HCT116 (cell line): ENCODE measurements at regions not wholly inside any gene's neighbourhood (a gene's known extent, or its start where the extent isn't known, plus 50 kb on each side); places are given as distances from the start of the nearest gene placed in this dataset.
"Not testable (repeated sequence)": the region's sequence is repeated elsewhere in the genome, so short reads cannot be mapped to it uniquely, and the experiment has no call there.

Experiments
- ATAC-seq: fragments of 200-7000 bp; cut with Tn5 transposase; 2 replicates; pipeline ENCODE4 v1.9.1; 2020; ENCODE audit warnings: mild to moderate bottlenecking, moderate library complexity
- BruUV-seq: library from RNA; stranded (reverse); fragments of 400-500 nt; replicated peaks from 2 replicates; lab custom pipeline; 2021; lab: Mats Ljungman, UMichigan
- CTCF ChIA-PET: fragments of 300-600 bp; sonication (Branson Sonifier 250); formaldehyde crosslinking; loops from one replicate; lab custom pipeline; 2021; ENCODE audit warnings: antibody characterized with exemption; lab: Charles Lee
- POLR2A ChIA-PET: fragments of 300-600, 350-600 bp; sonication (Branson Sonifier 250); formaldehyde crosslinking; loops from one replicate; lab custom pipeline; 2021; ENCODE audit warnings: antibody characterized with exemption; lab: Charles Lee
- RAD21 ChIA-PET, 2 experiments: fragments of 300-600 bp; sonication (Branson Sonifier 250); formaldehyde crosslinking; loops; one replicate each; lab custom pipeline; 2023; ENCODE audit warnings: low total read pairs in 2 of 2; ENCODE audit not compliant: uncharacterized antibody in 2 of 2, unreplicated experiment in 2 of 2, low non-redundant PET in 1 of 2; lab: Charles Lee
- DNase-seq: peaks from one replicate; pipeline ENCODE4 v3.0.0-alpha.2; 2010; ENCODE audit warnings: low read depth, low spot score
- H2AFZ ChIP-seq: fragments of 200-600 bp; shearing (Covaris generic), sonication (generic); 2 replicates; pipeline ENCODE4 v1.6.1; 2017; ENCODE audit warnings: low read depth, mixed run types, mixed read lengths, antibody characterized with exemption, low read length; ENCODE audit not compliant: poor library complexity, severe bottlenecking
- H3K27ac ChIP-seq: 2 replicates; pipeline ENCODE4 v1.5.1; 2012; ENCODE audit warnings: low read depth, low read length
- H3K27me3 ChIP-seq: fragments of 200-600 bp; sonication (generic); 2 replicates; pipeline ENCODE4 v1.6.1; 2016; ENCODE audit warnings: mixed run types, low read length, mixed read lengths; ENCODE audit not compliant: insufficient read depth
- H3K36me3 ChIP-seq, 2 experiments: fragments of 200-500 bp in 1 of 2; fragments of 200-600 bp in 1 of 2; sonication (Bioruptor generic) in 1 of 2; sonication (generic) in 1 of 2; 2 replicates each; pipeline versions ENCODE4 v1.5.1 to v1.6.1; 2014 to 2016; ENCODE audit warnings: low read length in 2 of 2, inconsistent platforms in 1 of 2, mixed read lengths in 1 of 2, mixed run types in 1 of 2; ENCODE audit not compliant: insufficient read depth in 2 of 2, control insufficient read depth in 1 of 2
- H3K4me1 ChIP-seq, 2 experiments: fragments of 200-600 bp in 1 of 2; sonication (generic) in 1 of 2; 2 replicates each; pipeline versions ENCODE4 v1.5.1 to v1.6.1; 2012 to 2017; ENCODE audit warnings: low read length in 2 of 2, inconsistent platforms in 1 of 2, mild to moderate bottlenecking in 1 of 2, mixed read lengths in 1 of 2, mixed run types in 1 of 2, moderate library complexity in 1 of 2; ENCODE audit not compliant: insufficient read depth in 2 of 2, control insufficient read depth in 1 of 2
- H3K4me2 ChIP-seq: fragments of 200-600 bp; sonication (generic); 2 replicates; pipeline ENCODE4 v1.6.1; 2017; ENCODE audit warnings: mixed run types, low read length, mixed read lengths
- H3K4me3 ChIP-seq, 2 experiments: fragments of 200-600 bp in 1 of 2; sonication (generic) in 1 of 2; replicated peaks in 1 of 2; 2 replicates each; pipeline ENCODE4 v1.5.1; 2011 to 2016; ENCODE audit warnings: low read length in 2 of 2, control low read depth in 1 of 2, low read depth in 1 of 2, mild to moderate bottlenecking in 1 of 2, mixed read lengths in 1 of 2, mixed run types in 1 of 2
- H3K79me2 ChIP-seq: fragments of 200-600 bp; sonication (generic); 2 replicates; pipeline ENCODE4 v1.6.1; 2017; ENCODE audit warnings: mild to moderate bottlenecking, mixed run types, low read length, moderate library complexity, mixed read lengths; ENCODE audit not compliant: insufficient read depth
- H3K9ac ChIP-seq: fragments of 200-600 bp; sonication (generic); 2 replicates; pipeline ENCODE4 v1.6.1; 2016; ENCODE audit warnings: low read length, mixed read lengths
- H3K9me2 ChIP-seq: fragments of 200-600 bp; sonication (generic), shearing (Covaris generic); 2 replicates; pipeline ENCODE4 v1.6.1; 2017; ENCODE audit warnings: mixed run types, mild to moderate bottlenecking, moderate library complexity; ENCODE audit not compliant: insufficient read depth
- H3K9me3 ChIP-seq, 2 experiments: fragments of 200-500 bp in 1 of 2; fragments of 200-600 bp in 1 of 2; sonication (Bioruptor generic) in 1 of 2; sonication (generic) in 1 of 2; 2 replicates each; pipeline ENCODE4 v1.6.1; 2014 to 2017; ENCODE audit warnings: low read length in 2 of 2, mixed read lengths in 2 of 2, inconsistent platforms in 1 of 2, low read depth in 1 of 2, mild to moderate bottlenecking in 1 of 2, mixed run types in 1 of 2, moderate library complexity in 1 of 2; ENCODE audit not compliant: control insufficient read depth in 1 of 2, insufficient read depth in 1 of 2
- H4K20me1 ChIP-seq: fragments of 200-600 bp; sonication (generic), shearing (Covaris generic); 2 replicates; pipeline ENCODE4 v1.6.1; 2017; ENCODE audit warnings: mixed run types, mild to moderate bottlenecking, moderate library complexity; ENCODE audit not compliant: insufficient read depth
- EGR1 ChIP-seq: IDR thresholded peaks from 2 replicates; pipeline ENCODE4 v1.6.1; 2012; ENCODE audit warnings: low read depth
- FOSL1 ChIP-seq: IDR thresholded peaks from 2 replicates; pipeline ENCODE4 v1.6.1; 2012; ENCODE audit warnings: low read depth
- POLR2A ChIP-seq: IDR thresholded peaks from 2 replicates; pipeline ENCODE4 v1.7.0; 2011; ENCODE audit warnings: borderline replicate concordance; ENCODE audit not compliant: insufficient read depth, insufficient read length; ENCODE audit errors: extremely low read depth
- POLR2AphosphoS5 ChIP-seq: IDR thresholded peaks from 2 replicates; pipeline ENCODE4 v1.6.1; 2011; ENCODE audit warnings: mild to moderate bottlenecking, low read depth, low read length, moderate library complexity
- RAD21 ChIP-seq: IDR thresholded peaks from 2 replicates; pipeline ENCODE4 v1.6.1; 2012; ENCODE audit warnings: low read depth, mild to moderate bottlenecking
- SRF ChIP-seq: IDR thresholded peaks from 2 replicates; pipeline ENCODE4 v1.6.1; 2012; ENCODE audit warnings: low read depth
- YY1 ChIP-seq: IDR thresholded peaks from 2 replicates; pipeline ENCODE4 v1.6.1; 2011; ENCODE audit warnings: low read length, low read depth, moderate library complexity, mild to moderate bottlenecking; ENCODE audit not compliant: insufficient replicate concordance; ENCODE audit errors: extremely low read depth
- ZNF274 ChIP-seq: fragments of 200-500 bp; sonication (Bioruptor generic); IDR thresholded peaks from 2 replicates; pipeline ENCODE4 v1.6.1; 2014; ENCODE audit warnings: mild to moderate bottlenecking, low read depth, low read length, inconsistent platforms
- intact Hi-C: fragments of 100-400 bp; cut with micrococcal nuclease; formaldehyde crosslinking; loops from 2 replicates; pipeline ENCODE4 v1.10.0; 2022
- TF ChIP-seq, protein P1 (sequence below), 3 experiments: fragments of 200-600 bp in 1 of 3; sonication (generic) in 1 of 3; IDR thresholded peaks in 2 of 3; conservative IDR thresholded peaks in 1 of 3; 2 replicates each; pipeline ENCODE4 v1.5.1; 2012 to 2017; ENCODE audit warnings: low read depth in 2 of 3, low read length in 2 of 3, antibody characterized with exemption in 1 of 3, borderline replicate concordance in 1 of 3, control low read depth in 1 of 3, mild to moderate bottlenecking in 1 of 3, mixed read lengths in 1 of 3, mixed run types in 1 of 3, moderate library complexity in 1 of 3; ENCODE audit not compliant: insufficient read depth in 1 of 3
- TF ChIP-seq, protein P2 (sequence below): IDR thresholded peaks from 2 replicates; pipeline ENCODE4 v1.6.1; 2012
- TF ChIP-seq, protein P3 (sequence below): IDR thresholded peaks from 2 replicates; pipeline ENCODE4 v1.6.1; 2012; ENCODE audit warnings: low read depth

DNA sequence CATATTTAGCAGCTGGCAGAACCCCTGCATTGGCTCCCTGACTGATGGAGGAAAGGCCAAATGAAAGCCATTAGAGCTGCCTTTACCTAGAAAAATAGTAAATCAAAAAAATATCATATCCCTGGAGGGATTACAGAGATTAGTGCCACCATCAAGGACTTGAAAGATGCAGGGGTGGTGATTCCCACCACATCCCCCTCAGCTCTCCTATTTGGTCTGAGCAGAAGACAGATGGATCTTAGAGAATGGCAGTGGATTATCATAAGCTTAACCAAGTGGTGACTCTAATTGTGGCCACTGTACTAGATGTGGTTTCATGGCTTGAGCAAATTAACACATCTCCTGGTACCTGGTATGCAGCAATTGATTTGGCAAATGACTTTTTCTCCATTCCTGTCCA is 114.9 kb upstream of the RMP24 start:
- H3K9ac ChIP-seq, intact Hi-C loops, ATAC-seq, H3K4me2 ChIP-seq, CTCF ChIA-PET, H3K4me3 ChIP-seq, H3K4me1 ChIP-seq, H3K79me2 ChIP-seq, RAD21 ChIA-PET, H3K27ac ChIP-seq, DNase-seq, H4K20me1 ChIP-seq, POLR2A ChIA-PET, H2AFZ ChIP-seq, H3K36me3 ChIP-seq, H3K9me2 ChIP-seq, BruUV-seq, H3K27me3 ChIP-seq, H3K9me3 ChIP-seq: not testable (repeated sequence)

DNA sequence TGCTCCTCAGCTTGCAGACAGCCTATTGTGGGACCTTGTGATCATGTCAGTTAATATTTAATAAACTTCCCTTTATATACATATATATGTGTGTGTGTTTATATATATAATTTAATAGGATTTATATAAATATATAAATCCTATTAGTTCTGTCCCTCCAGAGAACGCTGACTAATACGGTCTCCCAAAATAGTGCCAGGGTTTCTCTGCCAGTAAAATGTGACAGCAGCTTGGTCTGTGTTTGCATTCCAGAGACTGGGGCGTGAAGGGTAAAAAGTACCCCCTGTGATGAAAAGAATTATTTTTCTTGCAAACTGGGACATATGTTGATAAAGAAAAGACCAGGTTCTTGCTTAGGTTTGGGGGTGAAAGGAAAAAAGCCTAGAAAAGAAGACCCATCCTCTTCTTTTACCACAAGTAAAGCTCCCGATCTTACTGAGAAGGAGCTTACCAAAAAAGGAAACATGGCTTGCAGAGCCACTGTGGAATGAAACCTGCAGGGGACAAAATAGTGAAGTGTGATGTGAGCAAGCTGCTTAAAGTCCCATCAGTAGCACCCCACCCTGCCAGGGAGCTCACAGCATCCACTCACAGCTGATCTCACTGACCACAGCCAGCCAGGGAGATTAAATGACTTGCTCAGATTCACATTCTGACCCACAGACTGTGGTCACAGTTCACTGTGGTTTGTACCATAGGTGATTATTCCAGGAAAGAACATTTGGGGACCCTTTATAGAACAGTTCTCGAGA is 110.9 kb upstream of the RMP24 start:
- intact Hi-C loops, result no loop called here
- no peaks in the 10 kb centered on the region for H3K4me1 ChIP-seq
- H3K4me2 ChIP-seq, result no peak overlapping the region
- DNase-seq (no peak), ATAC-seq (no peak)
- H3K36me3 ChIP-seq, result no peaks in the 10 kb centered on the region
- ChIA-PET RAD21 (no interaction called here), POLR2A (no interaction called here), CTCF (no interaction called here)
- TF ChIP-seq, protein P1, sequence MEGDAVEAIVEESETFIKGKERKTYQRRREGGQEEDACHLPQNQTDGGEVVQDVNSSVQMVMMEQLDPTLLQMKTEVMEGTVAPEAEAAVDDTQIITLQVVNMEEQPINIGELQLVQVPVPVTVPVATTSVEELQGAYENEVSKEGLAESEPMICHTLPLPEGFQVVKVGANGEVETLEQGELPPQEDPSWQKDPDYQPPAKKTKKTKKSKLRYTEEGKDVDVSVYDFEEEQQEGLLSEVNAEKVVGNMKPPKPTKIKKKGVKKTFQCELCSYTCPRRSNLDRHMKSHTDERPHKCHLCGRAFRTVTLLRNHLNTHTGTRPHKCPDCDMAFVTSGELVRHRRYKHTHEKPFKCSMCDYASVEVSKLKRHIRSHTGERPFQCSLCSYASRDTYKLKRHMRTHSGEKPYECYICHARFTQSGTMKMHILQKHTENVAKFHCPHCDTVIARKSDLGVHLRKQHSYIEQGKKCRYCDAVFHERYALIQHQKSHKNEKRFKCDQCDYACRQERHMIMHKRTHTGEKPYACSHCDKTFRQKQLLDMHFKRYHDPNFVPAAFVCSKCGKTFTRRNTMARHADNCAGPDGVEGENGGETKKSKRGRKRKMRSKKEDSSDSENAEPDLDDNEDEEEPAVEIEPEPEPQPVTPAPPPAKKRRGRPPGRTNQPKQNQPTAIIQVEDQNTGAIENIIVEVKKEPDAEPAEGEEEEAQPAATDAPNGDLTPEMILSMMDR (IDR thresholded peaks at IDR 0.05 in 2 of 3, conservative IDR thresholded peaks at IDR 0.05 in 1 of 3; ENCODE audit: borderline replicate concordance in 1 of 3, insufficient read depth in 1 of 3, low read depth in 2 of 3, low read length in 2 of 3), result no peak
- TF ChIP-seq RAD21 (no peak), YY1 (no peak), SRF (no peak), EGR1 (no peak), POLR2A (no peak), POLR2AphosphoS5 (no peak), FOSL1 (no peak), ZNF274 (no peak)
- TF ChIP-seq, protein P2, sequence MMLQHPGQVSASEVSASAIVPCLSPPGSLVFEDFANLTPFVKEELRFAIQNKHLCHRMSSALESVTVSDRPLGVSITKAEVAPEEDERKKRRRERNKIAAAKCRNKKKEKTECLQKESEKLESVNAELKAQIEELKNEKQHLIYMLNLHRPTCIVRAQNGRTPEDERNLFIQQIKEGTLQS, result no peak
- TF ChIP-seq, protein P3, sequence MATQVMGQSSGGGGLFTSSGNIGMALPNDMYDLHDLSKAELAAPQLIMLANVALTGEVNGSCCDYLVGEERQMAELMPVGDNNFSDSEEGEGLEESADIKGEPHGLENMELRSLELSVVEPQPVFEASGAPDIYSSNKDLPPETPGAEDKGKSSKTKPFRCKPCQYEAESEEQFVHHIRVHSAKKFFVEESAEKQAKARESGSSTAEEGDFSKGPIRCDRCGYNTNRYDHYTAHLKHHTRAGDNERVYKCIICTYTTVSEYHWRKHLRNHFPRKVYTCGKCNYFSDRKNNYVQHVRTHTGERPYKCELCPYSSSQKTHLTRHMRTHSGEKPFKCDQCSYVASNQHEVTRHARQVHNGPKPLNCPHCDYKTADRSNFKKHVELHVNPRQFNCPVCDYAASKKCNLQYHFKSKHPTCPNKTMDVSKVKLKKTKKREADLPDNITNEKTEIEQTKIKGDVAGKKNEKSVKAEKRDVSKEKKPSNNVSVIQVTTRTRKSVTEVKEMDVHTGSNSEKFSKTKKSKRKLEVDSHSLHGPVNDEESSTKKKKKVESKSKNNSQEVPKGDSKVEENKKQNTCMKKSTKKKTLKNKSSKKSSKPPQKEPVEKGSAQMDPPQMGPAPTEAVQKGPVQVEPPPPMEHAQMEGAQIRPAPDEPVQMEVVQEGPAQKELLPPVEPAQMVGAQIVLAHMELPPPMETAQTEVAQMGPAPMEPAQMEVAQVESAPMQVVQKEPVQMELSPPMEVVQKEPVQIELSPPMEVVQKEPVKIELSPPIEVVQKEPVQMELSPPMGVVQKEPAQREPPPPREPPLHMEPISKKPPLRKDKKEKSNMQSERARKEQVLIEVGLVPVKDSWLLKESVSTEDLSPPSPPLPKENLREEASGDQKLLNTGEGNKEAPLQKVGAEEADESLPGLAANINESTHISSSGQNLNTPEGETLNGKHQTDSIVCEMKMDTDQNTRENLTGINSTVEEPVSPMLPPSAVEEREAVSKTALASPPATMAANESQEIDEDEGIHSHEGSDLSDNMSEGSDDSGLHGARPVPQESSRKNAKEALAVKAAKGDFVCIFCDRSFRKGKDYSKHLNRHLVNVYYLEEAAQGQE, result no peak
- no peaks in the 10 kb centered on the region for H4K20me1 ChIP-seq
- no peak overlapping the region for H3K4me3 ChIP-seq
- no peaks in the 10 kb centered on the region for H3K9me2 ChIP-seq
- H3K27ac ChIP-seq, result no peak overlapping the region
- no peaks in the 10 kb centered on the region for H3K9me3 ChIP-seq
- no peaks in the 10 kb centered on the region for H3K79me2 ChIP-seq
- BruUV-seq, result no TSS peak
- peaks cover 3% of the 10 kb centered on the region; the same call in 1 of the 2 replicates for H3K27me3 ChIP-seq
- H3K9ac ChIP-seq, result no peak overlapping the region
- H2AFZ ChIP-seq, result no peak overlapping the region
